Mesenchymal stem cell (in vitro differentiated cells and primary cell): ENCODE measurements at regions not wholly inside any gene's neighbourhood (a gene's known extent, or its start where the extent isn't known, plus 50 kb on each side); places are given as distances from the start of the nearest gene placed in this dataset.

Experiments used
- DNase-seq: peaks from one replicate; pipeline ENCODE4 v3.0.0-alpha.2; 2013
- H2AFZ ChIP-seq: one replicate; pipeline ENCODE4 v1.6.1; 2013; ENCODE audit warnings: low read depth, mild to moderate bottlenecking, control low read depth, inconsistent platforms, low read length, moderate library complexity
- H2AK5ac ChIP-seq: 2 replicates; pipeline ENCODE4 v1.6.1; 2013; ENCODE audit warnings: low read length, moderate library complexity, mild to moderate bottlenecking, inconsistent platforms; ENCODE audit not compliant: severe bottlenecking
- H2BK120ac ChIP-seq: one replicate; pipeline ENCODE4 v1.6.1; 2013; ENCODE audit warnings: low read depth, mild to moderate bottlenecking, inconsistent platforms, low read length, moderate library complexity
- H2BK12ac ChIP-seq, 2 experiments: one replicate each; pipeline ENCODE4 v1.6.1; 2013; ENCODE audit warnings: inconsistent platforms in 2 of 2, low read length in 2 of 2, mild to moderate bottlenecking in 2 of 2, moderate library complexity in 2 of 2, control low read depth in 1 of 2
- H2BK15ac ChIP-seq: one replicate; pipeline ENCODE4 v1.6.1; 2013; ENCODE audit warnings: mild to moderate bottlenecking, low read depth, inconsistent platforms; ENCODE audit not compliant: poor library complexity, severe bottlenecking
- H2BK5ac ChIP-seq: 2 replicates; pipeline ENCODE4 v1.6.1; 2013; ENCODE audit warnings: low read depth, mild to moderate bottlenecking, low read length, control low read depth, inconsistent platforms; ENCODE audit not compliant: poor library complexity, severe bottlenecking
- H3K14ac ChIP-seq, 2 experiments: one replicate each; pipeline ENCODE4 v1.6.1; 2013; ENCODE audit warnings: inconsistent platforms in 2 of 2, low read length in 2 of 2, control low read depth in 1 of 2, mild to moderate bottlenecking in 1 of 2, moderate library complexity in 1 of 2
- H3K18ac ChIP-seq, 2 experiments: one replicate each; pipeline ENCODE4 v1.6.1; 2013; ENCODE audit warnings: inconsistent platforms in 2 of 2, low read length in 2 of 2, control low read depth in 1 of 2, low read depth in 1 of 2, mild to moderate bottlenecking in 1 of 2
- H3K23ac ChIP-seq, 2 experiments: one replicate each; pipeline ENCODE4 v1.6.1; 2013; ENCODE audit warnings: inconsistent platforms in 2 of 2, low read length in 2 of 2, mild to moderate bottlenecking in 2 of 2, moderate library complexity in 2 of 2, control low read depth in 1 of 2
- H3K27ac ChIP-seq: 2 replicates; pipeline ENCODE4 v1.5.1; 2013; ENCODE audit warnings: mild to moderate bottlenecking, moderate library complexity, low read length, control low read depth, inconsistent platforms; ENCODE audit not compliant: poor library complexity, severe bottlenecking
- H3K27me3 ChIP-seq, 2 experiments: 2 replicates each; pipeline versions ENCODE4 v1.6.1 to v1.7.0; 2013; ENCODE audit warnings: low read length in 2 of 2, mild to moderate bottlenecking in 2 of 2, moderate library complexity in 2 of 2, control low read depth in 1 of 2, inconsistent platforms in 1 of 2; ENCODE audit not compliant: control insufficient read depth in 1 of 2, insufficient read depth in 1 of 2
- H3K36me3 ChIP-seq, 2 experiments: 2 replicates each; pipeline versions ENCODE4 v1.6.1 to v1.7.0; 2013; ENCODE audit warnings: low read length in 2 of 2, control low read depth in 1 of 2, inconsistent platforms in 1 of 2, low read depth in 1 of 2, mild to moderate bottlenecking in 1 of 2; ENCODE audit not compliant: insufficient read depth in 2 of 2, control insufficient read depth in 1 of 2
- H3K4ac ChIP-seq, 2 experiments: one replicate each; pipeline ENCODE4 v1.6.1; 2013; ENCODE audit warnings: inconsistent platforms in 2 of 2, low read length in 2 of 2, mild to moderate bottlenecking in 2 of 2, moderate library complexity in 2 of 2, control low read depth in 1 of 2, low read depth in 1 of 2
- H3K4me1 ChIP-seq: 2 replicates; pipeline ENCODE4 v1.6.1; 2013; ENCODE audit warnings: low read depth, low read length, control low read depth; ENCODE audit not compliant: control insufficient read depth, insufficient read depth
- H3K4me2 ChIP-seq: 2 replicates; pipeline ENCODE4 v1.6.1; 2013; ENCODE audit warnings: low read length, mild to moderate bottlenecking, inconsistent platforms; ENCODE audit not compliant: poor library complexity, severe bottlenecking
- H3K4me3 ChIP-seq, 2 experiments: 2 replicates each; pipeline versions ENCODE4 v1.5.1 to v1.7.0; 2013; ENCODE audit warnings: low read length in 2 of 2, mild to moderate bottlenecking in 2 of 2, control low read depth in 1 of 2, low read depth in 1 of 2; ENCODE audit not compliant: insufficient read depth in 1 of 2
- H3K79me1 ChIP-seq: replicated peaks from 2 replicates; pipeline ENCODE4 v1.6.1; 2013; ENCODE audit warnings: mild to moderate bottlenecking, control low read depth, low read length, inconsistent platforms; ENCODE audit not compliant: poor library complexity, severe bottlenecking
- H3K9ac ChIP-seq: 2 replicates; pipeline ENCODE4 v1.7.0; 2013; ENCODE audit warnings: mild to moderate bottlenecking, low read length, moderate library complexity
- H3K9me3 ChIP-seq: 2 replicates; pipeline ENCODE4 v1.7.0; 2013; ENCODE audit warnings: mild to moderate bottlenecking, low read length; ENCODE audit not compliant: control insufficient read depth
- H4K8ac ChIP-seq: one replicate; pipeline ENCODE4 v1.6.1; 2013; ENCODE audit warnings: inconsistent platforms, mild to moderate bottlenecking, low read length, moderate library complexity
- H4K91ac ChIP-seq: one replicate; pipeline ENCODE4 v1.6.1; 2013; ENCODE audit warnings: mild to moderate bottlenecking, low read length, inconsistent platforms
- WGBS: methylation state at CpG from one replicate; pipeline ENCODE4 v1.1.7; 2013; ENCODE audit warnings: mixed read lengths; 5-methylcytosine and 5-hydroxymethylcytosine counted together

DNA sequence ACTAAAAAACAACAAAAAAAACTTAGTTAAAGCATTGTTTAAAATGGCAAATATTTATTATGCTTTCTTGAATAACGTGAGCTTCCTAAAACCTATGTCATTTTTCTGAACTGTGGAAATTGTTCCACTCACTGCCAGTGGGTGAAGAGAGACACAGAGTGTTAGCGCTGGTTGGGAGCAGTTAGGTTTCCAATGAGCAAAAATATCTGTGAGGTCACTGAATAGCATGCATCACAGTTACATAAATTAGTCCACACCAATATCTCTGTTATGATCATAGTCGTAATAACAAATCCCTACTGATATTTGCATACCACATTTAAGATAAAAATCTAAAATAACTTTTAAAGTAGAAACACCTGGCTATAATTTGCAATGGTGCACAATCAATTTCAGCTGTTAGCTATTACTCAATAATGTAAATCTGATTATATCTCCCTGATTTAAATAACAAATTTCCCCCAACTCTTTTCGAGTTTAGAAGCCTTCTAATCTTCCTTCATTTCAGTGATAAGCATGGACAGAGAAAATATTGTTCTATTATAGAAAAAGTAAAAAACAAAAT lies 1094.0 kb upstream of the KLHL29 start:
- Histone ChIP-seq H2AK5ac (no peak overlapping the region), H3K18ac (no peak overlapping the region), H3K4me1 (no peaks in the 10 kb centered on the region), H2BK5ac (no peak overlapping the region), H3K14ac (no peak overlapping the region), H3K27me3 (no peaks in the 10 kb centered on the region), H3K9me3 (no peaks in the 10 kb centered on the region), H3K23ac (no peak overlapping the region), H3K36me3 (no peaks in the 10 kb centered on the region), H3K4ac (no peak overlapping the region), H4K91ac (no peak overlapping the region), H3K4me3 (no peak overlapping the region), H2BK120ac (no peak overlapping the region), H2BK12ac (no peak overlapping the region), H2AFZ (no peak overlapping the region), H3K4me2 (no peak overlapping the region), H3K79me1 (no peaks in the 10 kb centered on the region), H4K8ac (no peak overlapping the region), H2BK15ac (no peak overlapping the region), H3K9ac (no peak overlapping the region), H3K27ac (no peak overlapping the region)
- WGBS: 90% methylated on average over 2 of the region's 4 CpGs
- DNase-seq: no peak

DNA sequence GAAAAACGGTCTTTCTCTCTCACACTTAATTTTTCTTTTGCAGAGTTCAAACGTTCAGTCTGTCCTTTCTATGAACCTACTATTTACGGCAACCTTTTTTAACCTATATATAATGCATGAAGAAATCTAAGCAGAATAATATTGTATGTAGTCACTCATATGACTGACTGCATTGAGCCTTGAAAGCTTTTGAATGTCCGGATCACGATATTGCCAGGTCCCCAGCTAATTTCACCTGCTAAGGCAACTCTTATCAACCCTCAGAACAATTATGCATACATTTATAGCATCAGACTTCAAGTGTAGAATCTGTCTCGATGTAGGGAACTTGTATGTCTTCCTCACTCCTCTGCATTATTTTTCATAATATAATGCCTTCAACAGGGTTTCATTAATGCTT lies 1083.8 kb upstream of the KLHL29 start:
- H3K79me1 ChIP-seq: no peaks in the 10 kb centered on the region
- no peak overlapping the region for H3K23ac ChIP-seq
- no peak overlapping the region for H2AK5ac ChIP-seq
- H2AFZ ChIP-seq: no peak overlapping the region
- H3K27ac ChIP-seq: no peak overlapping the region
- H4K91ac ChIP-seq: no peak overlapping the region
- peaks cover 4% of the 10 kb centered on the region for H3K9me3 ChIP-seq
- no peak for DNase-seq
- H2BK12ac ChIP-seq: no peak overlapping the region
- H2BK15ac ChIP-seq: no peak overlapping the region
- H3K18ac ChIP-seq: no peak overlapping the region
- H3K9ac ChIP-seq: no peak overlapping the region
- no peak overlapping the region for H2BK5ac ChIP-seq
- H3K4me3 ChIP-seq: no peak overlapping the region
- H3K14ac ChIP-seq: no peak overlapping the region
- no peak overlapping the region for H2BK120ac ChIP-seq
- no peak overlapping the region for H3K4ac ChIP-seq
- H4K8ac ChIP-seq: no peak overlapping the region
- H3K4me2 ChIP-seq: no peak overlapping the region
- H3K36me3 ChIP-seq: no peaks in the 10 kb centered on the region
- WGBS: 77% methylated on average over 4 of the region's 6 CpGs
- H3K27me3 ChIP-seq: no peaks in the 10 kb centered on the region
- H3K4me1 ChIP-seq: no peaks in the 10 kb centered on the region

DNA sequence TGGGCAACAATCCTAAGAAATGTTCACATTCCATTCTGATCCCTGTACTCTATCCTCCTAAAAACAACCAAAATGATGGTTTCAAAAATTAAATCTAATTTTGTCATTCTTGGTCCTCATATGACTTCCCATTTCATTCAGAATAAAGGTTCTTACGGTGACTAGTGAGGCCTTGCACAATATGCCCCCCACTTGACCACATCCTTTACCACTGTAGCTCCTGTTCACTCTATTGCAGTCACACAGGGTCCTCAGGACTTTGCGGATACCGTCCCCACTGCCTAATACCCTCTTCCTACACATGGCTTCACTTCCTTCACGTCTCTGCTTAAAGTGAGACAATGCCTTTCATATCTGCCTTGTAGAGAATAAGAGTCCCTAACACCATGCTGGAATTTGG lies 1058.7 kb upstream of the KLHL29 start:
- no peak overlapping the region for H3K9ac ChIP-seq
- peaks cover 0 to 2% of the 10 kb centered on the region in 2 experiments for H3K27me3 ChIP-seq
- H2BK5ac ChIP-seq: no peak overlapping the region
- no peaks in the 10 kb centered on the region for H3K79me1 ChIP-seq
- no peak for DNase-seq
- H2BK120ac ChIP-seq: no peak overlapping the region
- H3K23ac ChIP-seq: no peak overlapping the region
- no peak overlapping the region for H2AK5ac ChIP-seq
- H4K8ac ChIP-seq: no peak overlapping the region
- H4K91ac ChIP-seq: no peak overlapping the region
- no peak overlapping the region for H3K4ac ChIP-seq
- H3K14ac ChIP-seq: no peak overlapping the region
- H3K36me3 ChIP-seq: no peaks in the 10 kb centered on the region
- H2BK12ac ChIP-seq: no peak overlapping the region
- peaks cover 13% of the 10 kb centered on the region for H3K9me3 ChIP-seq
- WGBS: 89% methylated on average over 3 of the region's 4 CpGs
- H3K4me1 ChIP-seq: no peaks in the 10 kb centered on the region
- no peak overlapping the region for H2BK15ac ChIP-seq
- no peak overlapping the region for H3K4me3 ChIP-seq
- no peak overlapping the region for H2AFZ ChIP-seq
- H3K27ac ChIP-seq: no peak overlapping the region
- H3K4me2 ChIP-seq: no peak overlapping the region
- no peak overlapping the region for H3K18ac ChIP-seq

DNA sequence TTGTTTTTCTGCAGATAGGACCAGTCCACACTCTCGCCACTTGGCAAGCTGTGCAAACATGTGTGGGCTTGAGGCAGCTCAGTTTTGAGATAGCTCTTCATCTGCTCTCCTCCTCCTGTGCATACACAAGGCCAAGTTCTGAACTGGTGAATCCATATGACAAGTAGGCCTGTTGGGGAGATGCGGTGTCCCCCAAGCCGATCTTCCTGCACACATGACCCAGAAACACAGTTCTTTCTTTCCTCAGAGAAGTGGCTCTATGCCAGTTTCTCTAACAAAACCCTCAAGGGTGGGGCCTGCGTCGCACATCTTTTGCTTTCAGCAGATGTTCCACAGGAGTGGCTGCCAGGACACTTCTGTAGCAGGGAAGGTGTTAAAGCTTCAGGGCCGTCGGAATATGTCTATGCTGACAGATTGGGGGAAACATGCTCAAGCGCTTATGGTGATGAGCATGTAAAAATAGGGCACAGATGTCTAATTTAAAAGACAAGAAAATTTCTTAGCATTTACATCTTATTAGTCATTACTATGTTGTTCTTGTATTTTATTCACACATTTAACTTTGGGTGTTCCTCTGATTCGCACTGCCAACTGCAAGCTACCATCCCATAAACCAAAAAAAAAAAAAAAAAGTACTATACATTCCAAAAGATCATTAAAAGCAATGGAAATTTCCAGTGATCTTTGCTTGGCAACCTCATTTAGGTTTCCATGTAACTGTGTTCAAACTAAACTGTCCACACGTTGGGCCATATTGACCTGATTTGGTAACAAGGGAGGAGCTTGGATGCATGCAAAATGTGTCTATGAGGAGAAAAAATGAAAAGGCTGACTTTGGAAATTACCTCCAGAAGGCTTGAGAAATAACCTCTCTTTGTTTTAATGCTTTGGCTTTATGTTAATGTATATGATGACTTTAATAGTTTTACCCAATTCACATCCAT lies 1055.5 kb upstream of the KLHL29 start:
- Histone ChIP-seq H3K23ac (no peak overlapping the region), H3K4ac (no peak overlapping the region), H3K4me2 (no peak overlapping the region), H2AFZ (no peak overlapping the region), H3K79me1 (no peaks in the 10 kb centered on the region), H2BK5ac (no peak overlapping the region), H2BK12ac (no peak overlapping the region), H3K27me3 (peaks cover 0 to 2% of the 10 kb centered on the region in 2 experiments), H3K4me3 (no peak overlapping the region), H2BK120ac (no peak overlapping the region), H3K36me3 (no peaks in the 10 kb centered on the region), H3K27ac (no peak overlapping the region), H3K4me1 (no peaks in the 10 kb centered on the region), H4K8ac (no peak overlapping the region), H3K9me3 (peaks cover 10% of the 10 kb centered on the region), H4K91ac (no peak overlapping the region), H3K14ac (no peak overlapping the region), H3K9ac (no peak overlapping the region), H3K18ac (no peak overlapping the region), H2AK5ac (no peak overlapping the region), H2BK15ac (no peak overlapping the region)
- WGBS: 81% methylated on average over 9 of the region's 10 CpGs
- DNase-seq: no peak
